ENCODE measurements at regions not wholly inside any gene's neighbourhood (a gene's known extent, or its start where the extent isn't known, plus 50 kb on each side); places are given as distances from the start of the nearest gene placed in this dataset.

GRCh38 chr2:207233731-207234130 lies 68.0 kb upstream of the KLF7 start:
- no peak for TF ChIP-seq RAD21 (IDR thresholded peaks at IDR 0.05; ENCODE audit: low read length)
- no peak for TF ChIP-seq RCOR1 (IDR thresholded peaks at IDR 0.05; ENCODE audit: insufficient replicate concordance, low read length)
- TF ChIP-seq CTCF (conservative IDR thresholded peaks at IDR 0.05; ENCODE audit: low read depth, low read length) = no peak
- no peak for TF ChIP-seq CEBPB (IDR thresholded peaks at IDR 0.05; ENCODE audit: low read depth, low read length)
- TF ChIP-seq POLR2A (IDR thresholded peaks at IDR 0.05; ENCODE audit: low read depth, low read length) = no peak
- no peak for TF ChIP-seq BHLHE40 (IDR thresholded peaks at IDR 0.05; ENCODE audit: low read depth, low read length)

Data from IMR-90 (cell line).